GM12872 (cell line): ENCODE measurements at regions not wholly inside any gene's neighbourhood (a gene's known extent, or its start where the extent isn't known, plus 50 kb on each side); places are given as distances from the start of the nearest gene placed in this dataset.

Experiments used
- TF ChIP-seq, protein P1 (sequence below): IDR thresholded peaks from 3 replicates; pipeline ENCODE4 v1.5.1; 2011; ENCODE audit warnings: low read depth, mild to moderate bottlenecking, low read length, moderate library complexity; ENCODE audit not compliant: insufficient read depth

DNA sequence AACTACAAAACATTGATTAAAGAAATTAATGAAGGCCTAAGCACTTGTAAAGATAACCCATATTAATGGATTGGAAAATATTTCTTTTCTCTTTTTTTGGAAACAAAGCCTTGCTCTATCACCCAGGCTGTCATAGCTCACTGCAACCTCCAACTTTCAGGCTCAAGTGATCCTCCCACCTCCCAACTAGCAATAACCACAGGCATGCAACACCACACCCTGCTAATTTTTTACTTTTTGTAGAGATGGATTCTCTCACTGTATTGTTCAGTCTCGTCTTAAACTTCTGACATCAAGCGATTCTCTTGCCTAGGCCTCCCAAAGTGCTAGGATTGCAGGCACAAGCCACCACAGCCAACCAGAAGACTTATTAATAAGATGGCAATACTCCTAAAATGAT, 73.4 kb upstream of the NDUFV2 start:
- TF ChIP-seq, protein P1, sequence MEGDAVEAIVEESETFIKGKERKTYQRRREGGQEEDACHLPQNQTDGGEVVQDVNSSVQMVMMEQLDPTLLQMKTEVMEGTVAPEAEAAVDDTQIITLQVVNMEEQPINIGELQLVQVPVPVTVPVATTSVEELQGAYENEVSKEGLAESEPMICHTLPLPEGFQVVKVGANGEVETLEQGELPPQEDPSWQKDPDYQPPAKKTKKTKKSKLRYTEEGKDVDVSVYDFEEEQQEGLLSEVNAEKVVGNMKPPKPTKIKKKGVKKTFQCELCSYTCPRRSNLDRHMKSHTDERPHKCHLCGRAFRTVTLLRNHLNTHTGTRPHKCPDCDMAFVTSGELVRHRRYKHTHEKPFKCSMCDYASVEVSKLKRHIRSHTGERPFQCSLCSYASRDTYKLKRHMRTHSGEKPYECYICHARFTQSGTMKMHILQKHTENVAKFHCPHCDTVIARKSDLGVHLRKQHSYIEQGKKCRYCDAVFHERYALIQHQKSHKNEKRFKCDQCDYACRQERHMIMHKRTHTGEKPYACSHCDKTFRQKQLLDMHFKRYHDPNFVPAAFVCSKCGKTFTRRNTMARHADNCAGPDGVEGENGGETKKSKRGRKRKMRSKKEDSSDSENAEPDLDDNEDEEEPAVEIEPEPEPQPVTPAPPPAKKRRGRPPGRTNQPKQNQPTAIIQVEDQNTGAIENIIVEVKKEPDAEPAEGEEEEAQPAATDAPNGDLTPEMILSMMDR = no peak

DNA sequence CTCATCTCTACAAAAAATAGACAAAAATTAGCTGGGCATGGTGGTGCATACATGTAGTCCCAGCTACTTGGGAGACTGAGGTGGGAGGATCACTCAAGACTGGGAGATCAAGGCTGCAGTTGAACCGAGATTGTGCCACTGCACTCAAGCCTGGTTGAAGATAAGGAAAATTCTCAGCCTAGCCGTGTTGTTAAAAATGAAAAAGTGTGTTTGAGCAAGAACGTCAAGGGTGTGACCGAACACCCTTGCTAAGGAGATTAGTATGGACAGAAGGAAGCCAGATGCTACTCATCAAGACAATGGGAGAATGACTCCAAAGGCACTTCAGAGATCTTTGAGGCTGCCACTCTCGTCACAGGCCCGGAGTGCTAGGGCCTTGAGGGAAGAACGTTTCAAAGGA, 70.0 kb upstream of the NDUFV2 start:
- TF ChIP-seq, protein P1 = no peak

DNA sequence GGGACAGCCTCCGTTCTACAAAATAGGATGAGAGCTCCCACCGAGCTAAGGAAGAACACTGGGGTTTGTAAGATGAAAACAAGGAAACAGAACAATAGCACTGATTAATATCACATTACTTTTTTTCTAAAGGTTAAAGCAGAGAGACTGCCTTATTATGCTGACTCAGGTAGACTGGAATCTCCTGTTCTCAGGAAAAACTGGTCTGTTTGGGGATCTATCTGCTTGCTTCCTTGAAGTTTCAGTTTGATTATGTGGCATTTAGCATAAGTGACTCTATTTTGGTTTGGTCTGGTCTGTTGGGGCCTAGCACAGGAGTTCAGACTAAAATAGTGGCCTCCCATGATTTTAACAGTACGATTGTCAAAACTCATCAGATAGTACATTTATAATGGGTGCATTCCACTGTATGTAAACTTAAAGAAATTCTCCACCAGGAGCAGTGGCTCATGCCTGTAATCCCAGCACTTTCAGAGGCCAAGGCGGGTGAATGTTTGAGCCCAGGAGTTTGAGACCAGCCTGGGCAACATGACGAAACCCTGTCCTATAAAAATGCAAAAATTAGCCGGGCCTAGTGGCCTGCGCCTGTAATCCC, 64.1 kb upstream of the NDUFV2 start:
- TF ChIP-seq, protein P1 = no peak

DNA sequence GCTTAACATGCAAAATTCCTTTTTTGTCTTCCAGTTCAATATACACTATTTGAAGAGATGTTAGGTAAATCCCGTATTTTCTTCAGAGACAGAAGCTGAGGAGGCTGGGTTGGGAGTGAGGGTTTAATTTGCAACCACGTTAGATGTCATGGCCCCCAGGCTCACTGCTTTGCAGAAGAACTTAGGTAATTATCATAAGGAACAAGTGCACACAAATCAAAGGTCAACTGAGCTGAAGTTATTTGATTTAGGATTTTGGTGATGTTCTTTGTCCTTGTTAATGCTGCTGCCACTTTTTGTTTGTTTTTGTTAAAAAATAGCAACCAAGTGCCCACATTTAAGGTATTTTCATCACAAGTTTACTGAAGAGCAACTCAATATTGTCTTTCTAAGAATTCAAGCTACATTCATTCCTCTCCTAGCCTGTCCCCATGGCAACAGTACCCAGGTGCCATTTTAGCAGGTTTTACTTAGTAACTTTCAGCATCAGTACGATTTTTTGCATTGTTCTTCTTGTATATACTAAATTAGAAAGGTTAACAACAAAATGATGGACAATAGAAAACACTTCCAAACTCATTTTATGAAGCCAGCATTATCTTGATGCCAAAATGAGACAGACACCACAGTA, 62.9 kb upstream of the NDUFV2 start:
- TF ChIP-seq, protein P1 = no peak

DNA sequence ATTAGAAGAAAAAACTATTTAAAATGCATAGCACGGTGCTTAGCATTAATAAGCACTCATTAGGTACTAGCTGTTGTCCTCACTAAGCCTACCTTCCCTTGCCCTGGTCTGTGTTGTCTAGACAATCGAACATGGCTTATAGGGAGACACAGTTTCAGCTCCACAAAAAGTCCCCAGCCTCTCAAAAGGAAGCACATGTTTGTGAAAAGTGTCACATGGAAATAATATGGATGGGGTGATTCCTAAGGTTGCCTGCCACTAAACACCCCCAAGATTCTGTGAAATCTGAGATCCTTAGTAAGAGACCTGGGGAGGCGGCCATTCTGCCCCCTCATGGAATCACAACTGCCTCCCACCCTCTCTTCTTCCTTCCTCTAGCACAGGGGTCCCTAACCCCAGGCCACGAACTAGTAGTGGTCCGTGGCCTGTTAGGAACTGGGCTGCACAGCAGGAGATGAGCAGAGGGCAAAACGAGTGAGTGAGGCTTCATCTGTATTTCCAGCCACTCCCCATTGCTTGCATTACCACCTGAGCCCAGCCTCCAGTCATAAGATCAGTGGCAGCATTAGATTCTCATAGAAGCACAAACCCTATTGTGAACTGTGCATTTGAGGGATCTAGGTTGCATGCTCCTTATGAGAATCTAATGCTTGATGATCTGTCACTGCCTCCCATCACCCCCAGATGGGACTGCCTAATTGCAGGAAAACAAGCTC, 59.6 kb upstream of the NDUFV2 start:
- TF ChIP-seq, protein P1 = no peak

DNA sequence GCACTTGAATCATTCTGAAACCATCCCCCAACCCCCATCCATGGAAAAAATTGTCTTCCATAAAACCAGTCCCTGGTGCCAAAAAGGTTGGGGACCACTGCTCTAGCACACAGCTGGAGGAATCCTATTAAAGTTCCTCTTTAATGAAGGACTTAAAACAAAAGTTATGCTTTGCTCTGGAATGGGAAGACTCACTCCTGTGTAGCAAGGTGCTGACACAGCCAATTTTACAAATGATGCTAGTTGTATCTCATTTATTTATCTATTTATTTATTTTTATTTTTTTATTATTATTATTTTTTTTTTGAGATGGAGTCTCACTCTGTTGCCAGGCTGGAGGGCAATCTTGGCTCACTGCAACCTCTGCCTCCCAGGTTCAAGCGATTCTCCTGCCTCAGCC, 58.9 kb upstream of the NDUFV2 start:
- TF ChIP-seq, protein P1 = no peak

DNA sequence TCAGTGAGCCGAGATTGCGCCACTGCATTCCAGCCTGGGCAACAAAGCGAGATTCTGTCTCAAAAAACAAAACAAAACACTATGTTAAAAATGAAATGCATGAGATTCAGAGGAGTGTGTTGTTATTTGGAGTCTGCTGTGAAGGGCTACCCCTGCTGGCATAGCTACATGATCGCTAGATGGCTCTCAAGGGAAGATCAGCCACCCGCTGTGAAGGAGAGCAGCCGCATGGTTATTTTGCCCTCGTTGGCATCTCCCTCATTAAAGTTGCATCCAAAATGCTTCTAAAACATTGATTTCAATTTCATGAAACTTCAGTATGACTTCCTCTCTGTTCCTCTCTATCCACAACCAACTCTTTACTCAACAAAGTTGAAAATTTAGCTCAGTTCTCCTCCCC, 54.8 kb upstream of the NDUFV2 start:
- TF ChIP-seq, protein P1 = no peak
